HEK293T (cell line): ENCODE measurements at regions not wholly inside any gene's neighbourhood (a gene's known extent, or its start where the extent isn't known, plus 50 kb on each side); places are given as distances from the start of the nearest gene placed in this dataset.

Source experiments
- CTCF ChIA-PET: fragments of 350-600 bp; formaldehyde crosslinking; extraction: SDS; loops from one replicate; lab custom pipeline; 2021; ENCODE audit warnings: antibody characterized with exemption, inconsistent platforms; lab: Yijun Ruan, JAX
- POLR2A ChIA-PET: fragments of 350-600 bp; formaldehyde crosslinking; extraction: SDS; loops from one replicate; lab custom pipeline; 2020; ENCODE audit warnings: antibody characterized with exemption, inconsistent platforms; lab: Yijun Ruan, JAX
- DNase-seq: peaks from one replicate; pipeline ENCODE4 v3.0.0; 2012; ENCODE audit warnings: mixed read lengths; ENCODE audit errors: extremely low spot score
- ARNT ChIP-seq: fragments of 450-650 bp; IDR thresholded peaks from 2 replicates; pipeline ENCODE4 v1.6.1; 2017; ENCODE audit warnings: mild to moderate bottlenecking
- BHLHE40 ChIP-seq: fragments of 450-650 bp; IDR thresholded peaks from 2 replicates; pipeline ENCODE4 v1.6.1; 2016; ENCODE audit warnings: mild to moderate bottlenecking, moderate library complexity, borderline replicate concordance
- CTBP1 ChIP-seq: fragments of 450-650 bp; IDR thresholded peaks from 2 replicates; pipeline ENCODE4 v1.6.1; 2016; ENCODE audit warnings: borderline replicate concordance
- ELF4 ChIP-seq: fragments of 450-650 bp; IDR thresholded peaks from 2 replicates; pipeline ENCODE4 v1.6.1; 2017; ENCODE audit warnings: antibody characterized with exemption
- FOXA1 ChIP-seq: fragments of 450-650 bp; IDR thresholded peaks from 2 replicates; pipeline ENCODE4 v1.6.1; 2016; ENCODE audit warnings: mild to moderate bottlenecking
- FOXK2 ChIP-seq: fragments of 450-650 bp; IDR thresholded peaks from 2 replicates; pipeline ENCODE4 v1.6.1; 2016; ENCODE audit warnings: mild to moderate bottlenecking
- FOXM1 ChIP-seq: fragments of 450-650 bp; IDR thresholded peaks from 2 replicates; pipeline ENCODE4 v1.6.1; 2017; ENCODE audit warnings: mild to moderate bottlenecking, borderline replicate concordance
- HDGF ChIP-seq: fragments of 450-650 bp; IDR thresholded peaks from 2 replicates; pipeline ENCODE4 v1.6.1; 2017; ENCODE audit warnings: antibody characterized with exemption, borderline replicate concordance
- L3MBTL2 ChIP-seq: fragments of 450-650 bp; conservative IDR thresholded peaks from 2 replicates; pipeline ENCODE4 v1.6.1; 2016; ENCODE audit warnings: mild to moderate bottlenecking
- LEF1 ChIP-seq: fragments of 450-650 bp; IDR thresholded peaks from 2 replicates; pipeline ENCODE4 v1.6.1; 2017; ENCODE audit warnings: mild to moderate bottlenecking, borderline replicate concordance
- NFRKB ChIP-seq: fragments of 450-650 bp; IDR thresholded peaks from 2 replicates; pipeline ENCODE4 v1.6.1; 2016; ENCODE audit warnings: mild to moderate bottlenecking, moderate library complexity
- PKNOX1 ChIP-seq: fragments of 450-650 bp; IDR thresholded peaks from 2 replicates; pipeline ENCODE4 v1.6.1; 2016
- SP1 ChIP-seq: fragments of 450-650 bp; IDR thresholded peaks from 2 replicates; pipeline ENCODE4 v1.6.1; 2017
- SUZ12 ChIP-seq: fragments of 450-650 bp; IDR thresholded peaks from 2 replicates; pipeline ENCODE4 v1.6.1; 2016; ENCODE audit warnings: mild to moderate bottlenecking
- TARDBP ChIP-seq: fragments of 450-650 bp; IDR thresholded peaks from 2 replicates; pipeline ENCODE4 v1.6.1; 2016
- ZNF384 ChIP-seq: fragments of 450-650 bp; IDR thresholded peaks from 2 replicates; pipeline ENCODE4 v1.6.1; 2016

GRCh38 chr21:23887725-23888306 is 1719.5 kb downstream of the MRPL39 start:
- DNase-seq = no peak
- ChIA-PET POLR2A (no interaction called here), CTCF (interaction anchor here (0.6 kb wide), 1 partner anchor 31 kb away, joined by 5 read pairs; no protein-coding TSS in a partner anchor)
- TF ChIP-seq ARNT (no peak), FOXK2 (no peak)

DNA sequence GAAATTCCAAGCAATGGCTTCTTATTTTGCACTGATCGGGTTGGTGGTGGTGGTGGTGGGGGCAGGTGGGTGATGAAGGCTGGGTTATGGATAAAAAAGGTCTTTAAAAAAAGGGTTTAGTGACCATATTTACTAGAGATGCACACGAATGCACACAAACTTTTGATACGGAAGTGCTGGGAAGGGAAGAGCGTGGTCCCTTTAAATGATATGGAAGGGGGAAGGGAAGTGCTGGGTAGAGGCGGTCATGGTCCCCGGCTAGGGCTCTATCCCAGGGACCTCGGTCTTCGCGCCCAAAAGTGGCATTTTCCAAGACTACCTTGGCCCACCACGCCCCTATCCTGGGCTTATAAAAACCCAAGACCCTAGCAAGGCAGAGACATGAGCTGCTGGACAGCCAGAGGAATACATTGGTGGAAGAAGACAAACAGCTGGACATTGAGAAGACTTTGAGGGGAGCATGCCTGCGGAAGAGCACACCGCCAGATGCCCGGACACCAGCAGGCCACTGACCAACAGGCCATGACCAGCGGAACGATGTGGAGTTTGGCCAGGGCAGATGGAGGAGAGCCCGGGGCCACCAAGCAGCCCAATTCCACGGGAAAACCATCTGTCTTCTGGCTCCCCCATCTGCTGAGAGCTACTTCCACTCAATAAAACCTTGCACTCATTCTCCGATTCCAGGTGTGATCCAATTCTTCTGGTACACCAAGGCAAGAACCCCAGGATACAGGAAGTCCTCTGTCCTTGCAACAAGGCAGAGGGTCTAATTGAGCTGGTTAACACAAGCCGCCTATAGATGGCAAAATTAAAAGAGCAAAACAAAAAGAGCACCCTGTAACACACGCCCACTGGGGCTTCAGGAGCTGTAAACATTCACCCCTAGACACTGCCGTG is 1720.2 kb downstream of the MRPL39 start:
- ChIA-PET CTCF (no interaction called here), POLR2A (no interaction called here)
- no peak for DNase-seq
- TF ChIP-seq HDGF = no peak
- no peak for TF ChIP-seq TARDBP
- no peak for TF ChIP-seq FOXA1
- TF ChIP-seq PKNOX1 = no peak
- TF ChIP-seq FOXM1 = no peak
- TF ChIP-seq ARNT = no peak
- no peak for TF ChIP-seq ZNF384
- TF ChIP-seq ELF4 = no peak
- TF ChIP-seq NFRKB = no peak
- TF ChIP-seq L3MBTL2 = no peak
- no peak for TF ChIP-seq BHLHE40
- TF ChIP-seq LEF1 = no peak

- no peak for DNase-seq
- TF ChIP-seq ZNF384 (no peak), BHLHE40 (no peak), PKNOX1 (no peak), TARDBP (no peak), LEF1 (no peak), HDGF (no peak), ARNT (no peak), SUZ12 (no peak), ELF4 (no peak), FOXK2 (no peak), FOXA1 (no peak), SP1 (no peak), NFRKB (no peak), FOXM1 (no peak), L3MBTL2 (no peak)
- POLR2A ChIA-PET = no interaction called here
- CTCF ChIA-PET = no interaction called here
Observed at GRCh38 chr21:23881783-23882182, 1725.5 kb downstream of the MRPL39 start.

DNA sequence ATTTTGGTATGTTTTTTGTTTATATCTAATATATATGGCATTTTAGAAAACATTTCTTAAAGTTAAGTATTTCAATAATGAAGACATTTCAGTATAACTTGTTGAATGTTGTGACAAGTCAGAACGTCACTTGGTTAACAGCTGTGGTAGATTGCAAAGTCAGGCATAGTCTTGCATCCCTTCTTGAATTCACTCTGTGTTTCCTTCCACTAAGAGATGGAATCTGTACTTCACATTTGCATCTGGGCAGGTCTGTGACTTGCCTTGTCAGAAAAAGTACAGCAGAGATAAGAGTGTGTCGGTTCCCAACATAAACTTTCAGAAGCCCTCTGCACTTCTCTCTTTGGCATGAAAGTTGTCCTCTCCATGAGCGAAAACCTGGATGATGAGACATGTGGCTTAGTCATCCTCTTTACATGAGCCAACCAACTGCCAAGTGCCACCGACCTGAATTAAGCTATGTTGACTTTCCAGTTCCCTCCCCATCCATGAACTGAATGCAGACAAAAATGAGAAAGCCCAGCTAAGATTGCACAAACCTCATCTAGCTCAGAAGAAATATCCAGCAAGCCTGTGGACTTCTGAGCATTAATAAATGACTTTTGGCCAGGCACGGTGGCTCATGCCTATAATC is 1730.2 kb downstream of the MRPL39 start:
- CTCF ChIA-PET = no interaction called here
- no peak for TF ChIP-seq PKNOX1
- no peak for TF ChIP-seq LEF1
- no peak for TF ChIP-seq TARDBP
- TF ChIP-seq HDGF = no peak
- TF ChIP-seq FOXM1 = no peak
- TF ChIP-seq ZNF384 = no peak
- no peak for TF ChIP-seq CTBP1
- TF ChIP-seq ELF4 = no peak
- no peak for TF ChIP-seq SUZ12
- TF ChIP-seq NFRKB = no peak
- TF ChIP-seq BHLHE40 = no peak
- POLR2A ChIA-PET = no interaction called here
- DNase-seq = no peak

DNA sequence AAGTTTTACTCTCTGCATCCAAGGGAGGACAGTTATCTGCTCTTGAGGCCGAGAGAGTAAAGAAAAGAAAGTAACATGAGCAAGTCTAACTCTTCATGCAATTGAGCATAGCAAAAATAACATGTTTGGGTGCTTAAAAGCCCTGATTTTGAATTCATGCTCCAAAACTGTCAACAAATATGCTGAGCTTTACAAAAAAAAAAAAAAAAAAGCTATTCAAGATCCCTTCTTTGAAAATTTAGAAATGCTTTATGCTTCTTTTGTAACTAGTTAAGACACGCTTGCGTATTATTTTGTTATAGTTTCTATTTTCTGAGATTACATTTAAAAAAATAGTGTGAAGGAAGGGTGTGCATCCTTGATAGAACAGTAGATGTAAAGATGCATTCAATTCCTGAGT is 1733.0 kb downstream of the MRPL39 start:
- DNase-seq = no peak
- POLR2A ChIA-PET = no interaction called here
- TF ChIP-seq ELF4 (no peak), ZNF384 (no peak)
- CTCF ChIA-PET = no interaction called here

DNA sequence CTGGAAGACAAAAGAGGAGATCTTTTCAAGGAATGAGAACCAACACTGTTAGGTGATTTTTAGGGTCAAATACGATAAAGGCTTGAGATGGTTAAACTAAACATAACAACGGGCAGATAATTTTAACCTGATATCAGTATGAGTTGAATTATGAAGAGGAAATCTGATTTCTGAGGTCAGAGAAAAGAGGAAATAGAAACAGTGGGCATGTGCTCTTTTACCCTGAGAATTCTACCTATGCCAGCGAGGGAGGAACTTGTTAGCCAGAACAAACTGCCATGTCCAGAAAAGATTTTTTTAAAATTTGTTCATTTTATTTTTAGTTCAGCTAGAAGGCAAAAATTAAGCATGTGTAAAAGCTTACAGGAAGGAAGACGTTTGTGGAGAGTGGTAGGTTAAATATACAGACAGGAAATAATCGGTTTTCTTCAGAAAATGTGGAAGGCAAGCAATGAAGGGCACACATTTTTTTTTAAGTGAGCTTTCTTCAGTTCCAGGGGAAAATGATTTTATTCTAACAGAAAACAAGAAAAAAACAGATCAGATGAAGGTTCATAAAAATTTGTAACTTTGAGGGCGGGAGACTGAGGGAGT is 1745.3 kb downstream of the MRPL39 start:
- POLR2A ChIA-PET = no interaction called here
- TF ChIP-seq PKNOX1 = no peak
- no peak for DNase-seq
- CTCF ChIA-PET = no interaction called here
